Spleen (tissue), 7 donors: ENCODE measurements at regions not wholly inside any gene's neighbourhood (a gene's known extent, or its start where the extent isn't known, plus 50 kb on each side); places are given as distances from the start of the nearest gene placed in this dataset.

Experiments
- CTCF ChIP-seq, 11 experiments: fragments of 200-600 bp in 7 of 11; fragments of 450-650 bp in 4 of 11; sonication (generic) in 4 of 11; IDR thresholded peaks in 8 of 11; conservative IDR thresholded peaks in 3 of 11; 1 replicate in 7 of 11; 2 replicates in 4 of 11; pipeline versions ENCODE4 v1.4.0 to v1.8.0; 2016 to 2021; ENCODE audit warnings: antibody characterized with exemption in 11 of 11, inconsistent platforms in 4 of 11, mild to moderate bottlenecking in 1 of 11
- POLR2AphosphoS5 ChIP-seq, 3 donors: sonication (generic); formaldehyde crosslinking; IDR thresholded peaks; one replicate each; pipeline ENCODE4 v1.5.1; 2017; ENCODE audit warnings: antibody characterized with exemption in 3 of 3
- donor health status: DM: no; HTN: no; CAD: no; lungs with moderate emphysema.
- donor health status: DM: no; HTN: no; CAD: no.
- donor health status: DM: no; HTN: no; CAD: no.

GRCh38 chr1:22327411-22327810 lies 124.2 kb upstream of the ZBTB40 start:
- TF ChIP-seq CTCF (IDR thresholded peaks at IDR 0.05 in 8 of 11, conservative IDR thresholded peaks at IDR 0.05 in 3 of 11) (no peak), POLR2AphosphoS5 (IDR thresholded peaks at IDR 0.05) (no peak)
